IMR-90 (cell line): ENCODE measurements at regions not wholly inside any gene's neighbourhood (a gene's known extent, or its start where the extent isn't known, plus 50 kb on each side); places are given as distances from the start of the nearest gene placed in this dataset.

Source experiments
- ATAC-seq: fragments of 200-7000 bp; cut with Tn5 transposase; 2 replicates; pipeline ENCODE4 v1.9.1; 2020; ENCODE audit warnings: low read depth, mild to moderate bottlenecking, moderate library complexity
- BruUV-seq: library from RNA; stranded (reverse); fragments of 400-500 nt; replicated peaks from 2 replicates; lab custom pipeline; 2021; lab: Mats Ljungman, UMichigan
- CTCF ChIA-PET: fragments of 300-600 bp; formaldehyde crosslinking; extraction: SDS; loops from one replicate; lab custom pipeline; 2021; ENCODE audit warnings: antibody characterized with exemption; lab: Yijun Ruan, JAX
- POLR2A ChIA-PET: fragments of 300-600 bp; sonication (Branson Sonifier 250); formaldehyde crosslinking; loops from one replicate; lab custom pipeline; 2022; ENCODE audit warnings: antibody characterized with exemption; ENCODE audit not compliant: unreplicated experiment; lab: Charles Lee
- DNase-seq: peaks from one replicate; pipeline ENCODE4 v3.0.0; 2013
- H2AFZ ChIP-seq: replicated peaks from 2 replicates; pipeline ENCODE3; 2013; ENCODE audit warnings: low read length, mild to moderate bottlenecking; ENCODE audit not compliant: poor library complexity
- H2AK5ac ChIP-seq: 2 replicates; pipeline ENCODE4 v1.6.1; 2013; ENCODE audit warnings: low read depth, low read length, inconsistent platforms
- H2AK9ac ChIP-seq: replicated peaks from 2 replicates; pipeline ENCODE3; 2013; ENCODE audit warnings: mild to moderate bottlenecking, low read depth, low read length, moderate library complexity; ENCODE audit not compliant: poor library complexity
- H2BK120ac ChIP-seq: 2 replicates; pipeline ENCODE4 v1.6.1; 2013; ENCODE audit warnings: low read depth, low read length, inconsistent platforms
- H2BK15ac ChIP-seq: 3 replicates; pipeline ENCODE4 v1.6.1; 2013; ENCODE audit warnings: low read depth, low read length, inconsistent platforms
- H2BK20ac ChIP-seq: 2 replicates; pipeline ENCODE4 v1.6.1; 2013; ENCODE audit warnings: low read depth, mild to moderate bottlenecking, inconsistent platforms, low read length, moderate library complexity
- H2BK5ac ChIP-seq: 2 replicates; pipeline ENCODE4 v1.6.1; 2013; ENCODE audit warnings: mild to moderate bottlenecking, low read depth, low read length, inconsistent platforms; ENCODE audit not compliant: poor library complexity, severe bottlenecking
- H3K14ac ChIP-seq: replicated peaks from 2 replicates; pipeline ENCODE4 v1.6.1; 2013; ENCODE audit warnings: low read depth, low read length, inconsistent platforms
- H3K18ac ChIP-seq: 2 replicates; pipeline ENCODE4 v1.6.1; 2013; ENCODE audit warnings: low read depth, low read length, control low read depth
- H3K23ac ChIP-seq: 2 replicates; pipeline ENCODE4 v1.6.1; 2013; ENCODE audit warnings: low read depth, low read length, inconsistent platforms
- H3K27ac ChIP-seq: 2 replicates; pipeline ENCODE4 v1.5.1; 2013; ENCODE audit warnings: mild to moderate bottlenecking, control low read depth, low read length; ENCODE audit not compliant: insufficient read depth
- H3K27me3 ChIP-seq: 2 replicates; pipeline ENCODE4 v1.6.1; 2013; ENCODE audit warnings: low read length; ENCODE audit not compliant: control insufficient read depth, insufficient read depth
- H3K36me3 ChIP-seq: 2 replicates; pipeline ENCODE4 v1.6.1; 2013; ENCODE audit warnings: low read length, mixed read lengths; ENCODE audit not compliant: control insufficient read depth, insufficient read depth
- H3K4ac ChIP-seq: 2 replicates; pipeline ENCODE4 v1.6.1; 2013; ENCODE audit warnings: low read depth, low read length, inconsistent platforms
- H3K4me1 ChIP-seq: 2 replicates; pipeline ENCODE4 v1.6.1; 2013; ENCODE audit warnings: low read length, mixed read lengths; ENCODE audit not compliant: control insufficient read depth, insufficient read depth
- H3K4me2 ChIP-seq: 2 replicates; pipeline ENCODE4 v1.6.1; 2013; ENCODE audit warnings: low read depth, mild to moderate bottlenecking, control low read depth, low read length, moderate library complexity
- H3K4me3 ChIP-seq: 2 replicates; pipeline ENCODE4 v1.5.1; 2013; ENCODE audit warnings: low read depth, mild to moderate bottlenecking, control low read depth, low read length, moderate library complexity; ENCODE audit not compliant: insufficient read depth
- H3K56ac ChIP-seq: 2 replicates; pipeline ENCODE4 v1.6.1; 2013; ENCODE audit warnings: low read length, inconsistent platforms; ENCODE audit not compliant: insufficient read depth; ENCODE audit errors: extremely low read depth
- H3K79me1 ChIP-seq, 2 experiments: 2 replicates each; pipeline ENCODE4 v1.6.1; 2013; ENCODE audit warnings: low read length in 2 of 2, inconsistent platforms in 1 of 2, low read depth in 1 of 2
- H3K9ac ChIP-seq: 2 replicates; pipeline ENCODE4 v1.6.1; 2013; ENCODE audit warnings: low read depth, low read length, control low read depth
- H3K9me1 ChIP-seq: 2 replicates; pipeline ENCODE4 v1.6.1; 2013; ENCODE audit warnings: low read length, inconsistent platforms; ENCODE audit not compliant: insufficient read depth
- H3K9me3 ChIP-seq: 2 replicates; pipeline ENCODE4 v1.6.1; 2013; ENCODE audit warnings: low read length; ENCODE audit not compliant: control insufficient read depth, insufficient read depth
- H4K20me1 ChIP-seq: 2 replicates; pipeline ENCODE4 v1.6.1; 2013; ENCODE audit warnings: low read length, inconsistent platforms; ENCODE audit not compliant: insufficient read depth
- H4K5ac ChIP-seq: 2 replicates; pipeline ENCODE4 v1.6.1; 2013; ENCODE audit warnings: mild to moderate bottlenecking, low read depth, low read length, control low read depth
- H4K8ac ChIP-seq, 2 experiments: 2 replicates each; pipeline ENCODE4 v1.6.1; 2013; ENCODE audit warnings: low read depth in 2 of 2, low read length in 2 of 2, control low read depth in 1 of 2, inconsistent platforms in 1 of 2
- H4K91ac ChIP-seq: 2 replicates; pipeline ENCODE4 v1.6.1; 2013; ENCODE audit warnings: low read depth, low read length, inconsistent platforms; ENCODE audit not compliant: insufficient read depth
- WGBS, 2 experiments: methylation state at CpG; one replicate each; pipeline versions ENCODE4 v1.1.5 to v1.1.7; 2013; ENCODE audit warnings: missing lambda C conversion rate in 2 of 2; ENCODE audit not compliant: insufficient read length in 1 of 2; ENCODE audit errors: extremely low coverage in 2 of 2; 5-methylcytosine and 5-hydroxymethylcytosine counted together
- dilution Hi-C: fragments of 300-500 bp; cut with HindIII; formaldehyde crosslinking; loops from one replicate; pipeline ENCODE4 v1.14.3; 2018; ENCODE audit warnings: low sequenced_read_pairs; ENCODE audit not compliant: unreplicated experiment
- in situ Hi-C: fragments of 300-500 bp; cut with MboI; formaldehyde crosslinking; loops from 3 replicates; pipeline ENCODE4 v1.14.3; 2019; ENCODE audit warnings: low sequenced_read_pairs, inconsistent platforms, mixed read lengths
- intact Hi-C: fragments of 100-400 bp; cut with micrococcal nuclease; formaldehyde crosslinking; loops from 2 replicates; pipeline ENCODE4 v1.10.0; 2022
- TF ChIP-seq, protein P1 (sequence below): conservative IDR thresholded peaks from 2 replicates; pipeline ENCODE4 v1.5.1; 2012; ENCODE audit warnings: mild to moderate bottlenecking, low read depth, low read length, improper control_type of control experiment

DNA sequence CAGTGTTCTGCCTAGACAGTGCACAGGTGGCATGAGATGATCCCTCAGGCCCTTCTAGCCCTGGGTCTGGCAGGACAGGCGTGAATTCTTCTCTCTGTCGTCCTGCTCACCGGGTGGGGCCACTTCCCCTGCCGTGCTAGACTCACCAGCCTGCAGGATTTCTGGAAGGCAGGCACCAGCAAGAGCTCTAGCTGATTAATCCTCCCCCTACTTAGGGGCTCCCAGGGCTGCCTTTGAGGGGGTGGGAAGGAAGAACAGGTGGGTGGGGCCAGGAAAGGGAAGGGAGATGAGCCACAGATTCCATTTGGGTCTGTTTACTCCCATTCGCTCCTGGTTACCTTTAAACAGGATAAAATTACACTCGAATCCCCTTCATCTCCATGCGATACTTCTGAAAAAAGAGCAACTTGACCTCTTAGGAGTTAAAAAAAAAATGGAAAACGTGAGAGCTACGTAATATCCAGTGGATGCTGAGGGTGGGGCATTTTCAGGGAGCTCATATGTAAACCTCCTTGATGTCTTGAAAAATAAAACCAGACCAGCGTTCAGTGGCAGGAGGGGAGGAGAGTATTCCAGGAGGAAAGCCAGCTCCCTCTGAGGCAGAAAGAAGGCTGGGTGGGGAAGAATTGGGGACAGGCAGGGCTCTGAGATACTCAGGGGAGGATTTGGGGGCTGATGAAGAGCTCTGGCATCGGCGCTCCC, 665.5 kb downstream of the PTPRU start:
- in situ Hi-C loops: no loop called here
- Histone ChIP-seq H3K56ac (no peak overlapping the region), H3K79me1 (no peaks in the 10 kb centered on the region), H2AFZ (no peak overlapping the region), H3K27ac (no peak overlapping the region), H4K8ac (no peak overlapping the region), H4K20me1 (no peaks in the 10 kb centered on the region), H3K4ac (no peak overlapping the region), H2BK15ac (no peak overlapping the region), H2BK20ac (no peak overlapping the region), H3K4me2 (no peak overlapping the region), H2AK5ac (no peak overlapping the region), H3K9ac (no peak overlapping the region), H3K9me1 (no peaks in the 10 kb centered on the region), H3K4me1 (no peaks in the 10 kb centered on the region), H3K9me3 (no peaks in the 10 kb centered on the region), H3K18ac (no peak overlapping the region), H3K36me3 (no peaks in the 10 kb centered on the region), H4K5ac (no peak overlapping the region), H3K14ac (no peak overlapping the region), H4K91ac (no peak overlapping the region), H2BK120ac (no peak overlapping the region), H2AK9ac (no peak overlapping the region), H2BK5ac (no peak overlapping the region), H3K4me3 (no peak overlapping the region), H3K23ac (no peak overlapping the region), H3K27me3 (no peaks in the 10 kb centered on the region)
- no TSS peak for BruUV-seq
- ATAC-seq (no peak), DNase-seq (no peak)
- dilution Hi-C loops: no loop called here
- ChIA-PET POLR2A (no interaction called here), CTCF (interaction anchor here (0.8 kb wide), 1 partner anchor 12 kb away, joined by 10 read pairs; no protein-coding TSS in a partner anchor)
- no CpG with 5 or more reads among the region's 12 CpGs for WGBS, 2 experiments
- TF ChIP-seq, protein P1, sequence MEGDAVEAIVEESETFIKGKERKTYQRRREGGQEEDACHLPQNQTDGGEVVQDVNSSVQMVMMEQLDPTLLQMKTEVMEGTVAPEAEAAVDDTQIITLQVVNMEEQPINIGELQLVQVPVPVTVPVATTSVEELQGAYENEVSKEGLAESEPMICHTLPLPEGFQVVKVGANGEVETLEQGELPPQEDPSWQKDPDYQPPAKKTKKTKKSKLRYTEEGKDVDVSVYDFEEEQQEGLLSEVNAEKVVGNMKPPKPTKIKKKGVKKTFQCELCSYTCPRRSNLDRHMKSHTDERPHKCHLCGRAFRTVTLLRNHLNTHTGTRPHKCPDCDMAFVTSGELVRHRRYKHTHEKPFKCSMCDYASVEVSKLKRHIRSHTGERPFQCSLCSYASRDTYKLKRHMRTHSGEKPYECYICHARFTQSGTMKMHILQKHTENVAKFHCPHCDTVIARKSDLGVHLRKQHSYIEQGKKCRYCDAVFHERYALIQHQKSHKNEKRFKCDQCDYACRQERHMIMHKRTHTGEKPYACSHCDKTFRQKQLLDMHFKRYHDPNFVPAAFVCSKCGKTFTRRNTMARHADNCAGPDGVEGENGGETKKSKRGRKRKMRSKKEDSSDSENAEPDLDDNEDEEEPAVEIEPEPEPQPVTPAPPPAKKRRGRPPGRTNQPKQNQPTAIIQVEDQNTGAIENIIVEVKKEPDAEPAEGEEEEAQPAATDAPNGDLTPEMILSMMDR: no peak
- intact Hi-C loops: no loop called here
